SK-N-SH (cell line): ENCODE measurements at regions not wholly inside any gene's neighbourhood (a gene's known extent, or its start where the extent isn't known, plus 50 kb on each side); places are given as distances from the start of the nearest gene placed in this dataset.

Experiments
- GABPA ChIP-seq: IDR thresholded peaks from 2 replicates; pipeline ENCODE4 v1.4.0; 2012; ENCODE audit warnings: low read depth, mild to moderate bottlenecking
- NFIC ChIP-seq: IDR thresholded peaks from 2 replicates; pipeline ENCODE4 v1.4.0; 2012; ENCODE audit warnings: borderline replicate concordance
- POLR2AphosphoS5 ChIP-seq: IDR thresholded peaks from 2 replicates; pipeline ENCODE4 v1.6.1; 2012; ENCODE audit warnings: low read depth, low read length
- RAD21 ChIP-seq: IDR thresholded peaks from 2 replicates; pipeline ENCODE4 v1.6.1; 2012; ENCODE audit warnings: mild to moderate bottlenecking, low read length
- SIN3A ChIP-seq: IDR thresholded peaks from 2 replicates; pipeline ENCODE4 v1.6.1; 2012; ENCODE audit warnings: low read depth, mild to moderate bottlenecking, low read length, moderate library complexity, borderline replicate concordance
- YY1 ChIP-seq: IDR thresholded peaks from 2 replicates; pipeline ENCODE4 v1.4.0; 2012; ENCODE audit warnings: low read depth, mild to moderate bottlenecking
- TF ChIP-seq, protein P1 (sequence below): fragments of 200-600 bp; sonication (generic); IDR thresholded peaks from 2 replicates; pipeline ENCODE4 v1.6.1; 2017; ENCODE audit warnings: antibody characterized with exemption, mild to moderate bottlenecking, moderate library complexity
- TF ChIP-seq, protein P2 (sequence below): IDR thresholded peaks from 2 replicates; pipeline ENCODE4 v1.4.0; 2012; ENCODE audit warnings: low read depth

DNA sequence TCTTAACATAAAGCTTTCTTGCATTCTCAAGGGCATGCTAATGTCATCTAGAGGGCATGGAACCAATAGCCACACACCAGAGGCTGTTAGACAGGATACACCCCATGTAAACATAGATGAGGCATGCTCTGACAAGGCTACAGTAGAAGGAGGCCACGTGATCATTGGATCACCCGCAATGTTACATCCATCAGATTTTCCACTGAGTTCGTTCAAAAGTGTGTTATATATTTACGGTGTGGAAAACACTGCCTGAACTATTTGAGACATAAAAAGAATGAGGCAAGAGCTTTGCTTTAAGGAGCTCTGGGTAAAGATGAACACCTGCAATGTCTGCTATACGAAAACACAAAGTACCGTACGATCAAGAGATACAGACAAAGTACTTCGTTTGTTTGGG, 817.5 kb upstream of the SLC10A2 start:
- TF ChIP-seq, protein P1, sequence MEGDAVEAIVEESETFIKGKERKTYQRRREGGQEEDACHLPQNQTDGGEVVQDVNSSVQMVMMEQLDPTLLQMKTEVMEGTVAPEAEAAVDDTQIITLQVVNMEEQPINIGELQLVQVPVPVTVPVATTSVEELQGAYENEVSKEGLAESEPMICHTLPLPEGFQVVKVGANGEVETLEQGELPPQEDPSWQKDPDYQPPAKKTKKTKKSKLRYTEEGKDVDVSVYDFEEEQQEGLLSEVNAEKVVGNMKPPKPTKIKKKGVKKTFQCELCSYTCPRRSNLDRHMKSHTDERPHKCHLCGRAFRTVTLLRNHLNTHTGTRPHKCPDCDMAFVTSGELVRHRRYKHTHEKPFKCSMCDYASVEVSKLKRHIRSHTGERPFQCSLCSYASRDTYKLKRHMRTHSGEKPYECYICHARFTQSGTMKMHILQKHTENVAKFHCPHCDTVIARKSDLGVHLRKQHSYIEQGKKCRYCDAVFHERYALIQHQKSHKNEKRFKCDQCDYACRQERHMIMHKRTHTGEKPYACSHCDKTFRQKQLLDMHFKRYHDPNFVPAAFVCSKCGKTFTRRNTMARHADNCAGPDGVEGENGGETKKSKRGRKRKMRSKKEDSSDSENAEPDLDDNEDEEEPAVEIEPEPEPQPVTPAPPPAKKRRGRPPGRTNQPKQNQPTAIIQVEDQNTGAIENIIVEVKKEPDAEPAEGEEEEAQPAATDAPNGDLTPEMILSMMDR = no peak
- TF ChIP-seq RAD21 = no peak
- no peak for TF ChIP-seq YY1
- no peak for TF ChIP-seq POLR2AphosphoS5
- no peak for TF ChIP-seq GABPA
- TF ChIP-seq, protein P2, sequence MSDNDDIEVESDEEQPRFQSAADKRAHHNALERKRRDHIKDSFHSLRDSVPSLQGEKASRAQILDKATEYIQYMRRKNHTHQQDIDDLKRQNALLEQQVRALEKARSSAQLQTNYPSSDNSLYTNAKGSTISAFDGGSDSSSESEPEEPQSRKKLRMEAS = no peak
- TF ChIP-seq NFIC = no peak
- no peak for TF ChIP-seq SIN3A
